CD14-positive monocyte (primary cell): ENCODE measurements at regions not wholly inside any gene's neighbourhood (a gene's known extent, or its start where the extent isn't known, plus 50 kb on each side); places are given as distances from the start of the nearest gene placed in this dataset.

Experiments
- DNase-seq, 3 donors: peaks; one replicate each; pipeline ENCODE4 v3.0.0-alpha.2; 2011 to 2022
- H2AFZ ChIP-seq: 2 replicates; pipeline ENCODE4 v1.6.0; 2012; ENCODE audit warnings: mild to moderate bottlenecking, low read depth, low read length, inconsistent platforms; ENCODE audit not compliant: insufficient read depth, poor library complexity, severe bottlenecking
- H3K27ac ChIP-seq, 2 donors: 1 replicate in 1 of 2; 2 replicates in 1 of 2; pipeline ENCODE4 v1.5.1; 2012 to 2013; ENCODE audit warnings: low read length in 2 of 2, control low read depth in 1 of 2, inconsistent platforms in 1 of 2, low read depth in 1 of 2, mild to moderate bottlenecking in 1 of 2
- H3K27me3 ChIP-seq, 2 donors: one replicate each; pipeline versions ENCODE4 v1.6.0 to v1.6.1; 2011 to 2013; ENCODE audit warnings: low read length in 2 of 2; ENCODE audit not compliant: control insufficient read depth in 2 of 2, insufficient read depth in 2 of 2
- H3K36me3 ChIP-seq, 2 donors: replicated peaks in 1 of 2; 1 replicate in 1 of 2; 2 replicates in 1 of 2; pipeline versions ENCODE4 v1.5.1 to v1.6.1; 2012 to 2013; ENCODE audit warnings: low read length in 2 of 2, control low read depth in 1 of 2, inconsistent platforms in 1 of 2, mild to moderate bottlenecking in 1 of 2; ENCODE audit not compliant: insufficient read depth in 2 of 2, control insufficient read depth in 1 of 2
- H3K4me1 ChIP-seq, 2 donors: 1 replicate in 1 of 2; 2 replicates in 1 of 2; pipeline versions ENCODE4 v1.5.1 to v1.6.1; 2012 to 2013; ENCODE audit warnings: low read length in 2 of 2, control low read depth in 1 of 2, inconsistent platforms in 1 of 2, mild to moderate bottlenecking in 1 of 2, moderate library complexity in 1 of 2; ENCODE audit not compliant: insufficient read depth in 2 of 2, control insufficient read depth in 1 of 2
- H3K4me2 ChIP-seq: replicated peaks from 2 replicates; pipeline ENCODE3; 2012; ENCODE audit warnings: low read length, moderate library complexity, mild to moderate bottlenecking; ENCODE audit not compliant: poor library complexity, severe bottlenecking; ENCODE audit errors: extremely low read depth
- H3K4me3 ChIP-seq, 3 experiments: fragments of 200-600 bp in 1 of 3; sonication (generic) in 1 of 3; replicated peaks in 1 of 3; 1 replicate in 2 of 3; 2 replicates in 1 of 3; pipeline ENCODE4 v1.5.1; 2011 to 2013; ENCODE audit warnings: low read length in 3 of 3, mild to moderate bottlenecking in 3 of 3, control low read depth in 2 of 3, low read depth in 2 of 3, inconsistent platforms in 1 of 3, moderate library complexity in 1 of 3
- H3K79me2 ChIP-seq: 2 replicates; pipeline ENCODE4 v1.6.0; 2012; ENCODE audit warnings: mild to moderate bottlenecking, control low read depth, inconsistent platforms, low read length, moderate library complexity; ENCODE audit not compliant: insufficient read depth
- H3K9ac ChIP-seq: 2 replicates; pipeline ENCODE4 v1.6.0; 2017; ENCODE audit warnings: low read length, mild to moderate bottlenecking; ENCODE audit not compliant: insufficient read depth, poor library complexity, severe bottlenecking
- H3K9me3 ChIP-seq, 2 donors: replicated peaks in 1 of 2; 1 replicate in 1 of 2; 2 replicates in 1 of 2; pipeline versions ENCODE4 v1.5.1 to v1.6.1; 2012 to 2013; ENCODE audit warnings: low read length in 2 of 2, control low read depth in 1 of 2; ENCODE audit not compliant: control insufficient read depth in 1 of 2, insufficient read depth in 1 of 2
- H4K20me1 ChIP-seq: 2 replicates; pipeline ENCODE4 v1.6.0; 2012; ENCODE audit warnings: mild to moderate bottlenecking, low read length, control low read depth, moderate library complexity; ENCODE audit not compliant: insufficient read depth
- H3K27ac Mint-ChIP-seq, 7 donors: one replicate each; pipeline ENCODE4 v1.8.0; 2020; ENCODE audit warnings: mild to moderate bottlenecking in 7 of 7, mixed read lengths in 7 of 7, moderate library complexity in 6 of 7, inconsistent platforms in 2 of 7
- H3K27me3 Mint-ChIP-seq, 3 donors: one replicate each; pipeline ENCODE4 v1.8.0; 2021 to 2022; ENCODE audit warnings: low read depth in 3 of 3, mild to moderate bottlenecking in 3 of 3, mixed read lengths in 3 of 3, moderate library complexity in 3 of 3, inconsistent platforms in 1 of 3
- H3K36me3 Mint-ChIP-seq, 2 donors: one replicate each; pipeline ENCODE4 v1.8.0; 2020; ENCODE audit warnings: mixed read lengths in 2 of 2, inconsistent platforms in 1 of 2, mild to moderate bottlenecking in 1 of 2
- H3K4me1 Mint-ChIP-seq: one replicate; pipeline ENCODE4 v1.8.0; 2020; ENCODE audit warnings: mild to moderate bottlenecking, mixed read lengths
- H3K4me3 Mint-ChIP-seq, 2 donors: one replicate each; pipeline ENCODE4 v1.8.0; 2020; ENCODE audit warnings: mild to moderate bottlenecking in 2 of 2, mixed read lengths in 2 of 2, moderate library complexity in 1 of 2
- H3K9me3 Mint-ChIP-seq, 7 donors: one replicate each; pipeline ENCODE4 v1.8.0; 2020 to 2022; ENCODE audit warnings: mixed read lengths in 7 of 7, mild to moderate bottlenecking in 6 of 7, moderate library complexity in 6 of 7, inconsistent platforms in 2 of 7
- CTCF ChIP-seq: fragments of 200-600 bp; IDR thresholded peaks from one replicate; pipeline ENCODE4 v1.8.0; 2022; ENCODE audit warnings: antibody characterized with exemption, mild to moderate bottlenecking
- whole genome bisulfite sequencing: methylation state at CpG from one replicate; pipeline ENCODE4 v1.1.5; 2013; ENCODE audit warnings: missing lambda C conversion rate; ENCODE audit not compliant: insufficient coverage; 5-methylcytosine and 5-hydroxymethylcytosine counted together
- intact Hi-C, 2 donors: fragments of 100-400 bp; cut with micrococcal nuclease; formaldehyde crosslinking; loops; one replicate each; pipeline versions ENCODE4 v1.15.0 to v1.15.1; 2023

DNA sequence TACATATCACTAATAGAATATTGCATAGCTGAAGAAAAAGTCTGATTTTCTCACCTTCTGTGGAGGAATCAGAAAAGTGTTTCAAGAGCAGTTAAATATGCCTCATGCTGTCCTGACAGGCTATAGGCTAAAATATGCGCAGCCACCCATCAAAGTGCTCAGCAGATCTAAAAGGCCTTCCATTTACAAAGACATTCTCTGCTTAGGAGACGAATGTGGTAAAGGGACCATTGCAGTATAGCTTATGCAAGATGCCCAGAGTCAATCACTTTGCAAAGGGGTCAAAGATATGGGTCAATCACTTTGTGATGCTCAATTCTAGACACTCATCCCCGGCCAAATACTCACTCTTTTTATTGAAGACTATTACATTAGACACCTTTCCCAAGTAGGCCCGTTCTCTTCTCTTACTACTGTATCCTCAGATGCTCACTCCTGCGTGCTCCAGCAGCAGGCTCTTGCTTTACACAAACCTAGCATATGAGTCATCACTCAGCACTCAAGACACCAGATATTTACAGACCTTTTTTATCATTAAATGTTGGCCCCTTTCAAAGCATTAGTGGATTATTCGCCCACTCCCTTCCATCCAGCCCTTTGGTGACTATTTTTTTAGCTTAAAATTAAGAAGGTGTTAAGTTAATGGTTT lies 568.2 kb upstream of the CDH18 start:
- Histone ChIP-seq H3K27ac (no peak overlapping the region), H3K9ac (no peak overlapping the region), H3K79me2 (no peaks in the 10 kb centered on the region), H3K4me1 (no peaks in the 10 kb centered on the region), H3K4me2 (no peak overlapping the region), H3K36me3 (no peaks in the 10 kb centered on the region), H3K27me3 (no peaks in the 10 kb centered on the region), H2AFZ (no peak overlapping the region), H4K20me1 (no peaks in the 10 kb centered on the region), H3K4me3 (no peak overlapping the region), H3K9me3 (no peaks in the 10 kb centered on the region)
- Mint-ChIP-seq H3K27ac (no peak overlapping the region), H3K4me3 (no peak overlapping the region), H3K4me1 (no peaks in the 10 kb centered on the region), H3K36me3 (no peaks in the 10 kb centered on the region), H3K27me3 (no peaks in the 10 kb centered on the region), H3K9me3 (peaks cover 0 to 5% (median 0%) of the 10 kb centered on the region in 7 donors)
- no peak for DNase-seq
- TF ChIP-seq CTCF = no peak
- 95% methylated on average over 3 of the region's 6 CpGs for WGBS
- intact Hi-C loops = no loop called here

DNA sequence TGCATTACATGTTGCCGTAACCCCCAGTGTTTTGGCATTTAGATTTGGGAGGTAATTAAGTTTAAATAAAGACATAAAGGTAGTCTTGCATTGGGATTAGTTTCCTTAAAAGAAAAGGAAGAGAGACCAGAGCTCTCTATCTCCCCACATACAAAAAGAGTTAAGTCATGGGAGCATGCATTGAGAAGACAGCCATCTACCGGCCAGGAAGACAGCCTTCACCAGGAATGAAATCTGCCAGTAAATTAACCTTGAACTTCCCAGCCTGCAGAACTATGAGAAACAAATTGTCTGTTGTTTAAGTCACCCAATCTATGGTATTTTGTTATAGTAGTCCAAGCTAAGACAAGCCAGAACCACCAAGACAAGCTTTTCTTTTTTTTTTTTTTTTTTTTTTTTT lies 567.0 kb upstream of the CDH18 start:
- H3K4me3 Mint-ChIP-seq = no peak overlapping the region
- DNase-seq = no peak

More for the DNA sequence above, 567.0 kb upstream of the CDH18 start:
- H3K27ac ChIP-seq = no peak overlapping the region
- H3K9me3 ChIP-seq = no peaks in the 10 kb centered on the region
- H3K27me3 ChIP-seq = no peaks in the 10 kb centered on the region
- no peaks in the 10 kb centered on the region for H3K4me1 ChIP-seq
- H2AFZ ChIP-seq = no peak overlapping the region
- no peaks in the 10 kb centered on the region for H3K4me1 Mint-ChIP-seq
- no peaks in the 10 kb centered on the region for H3K79me2 ChIP-seq
- H3K36me3 ChIP-seq = no peaks in the 10 kb centered on the region
- H4K20me1 ChIP-seq = no peaks in the 10 kb centered on the region
- no peak overlapping the region for H3K4me2 ChIP-seq
- no peak overlapping the region for H3K4me3 ChIP-seq
- no peak overlapping the region for H3K9ac ChIP-seq
- no peaks in the 10 kb centered on the region for H3K27me3 Mint-ChIP-seq
- H3K9me3 Mint-ChIP-seq = peaks cover 0 to 6% (median 2%) of the 10 kb centered on the region in 7 donors
- no peak overlapping the region for H3K27ac Mint-ChIP-seq
- intact Hi-C loops = no loop called here
- no peaks in the 10 kb centered on the region for H3K36me3 Mint-ChIP-seq
- no peak for TF ChIP-seq CTCF
- WGBS = no CpG with 5 or more reads among the region's 2 CpGs
